Breast epithelium (tissue), 3 donors: ENCODE measurements at regions not wholly inside any gene's neighbourhood (a gene's known extent, or its start where the extent isn't known, plus 50 kb on each side); places are given as distances from the start of the nearest gene placed in this dataset.

Experiments used
- CTCF ChIP-seq, 3 donors: fragments of 450-650 bp; IDR thresholded peaks; one replicate each; pipeline ENCODE4 v1.5.1; 2016 to 2017; ENCODE audit warnings: antibody characterized with exemption in 3 of 3, mild to moderate bottlenecking in 3 of 3, moderate library complexity in 3 of 3
- POLR2A ChIP-seq: fragments of 450-650 bp; IDR thresholded peaks from one replicate; pipeline ENCODE4 v1.6.1; 2016; ENCODE audit warnings: antibody characterized with exemption, mild to moderate bottlenecking, moderate library complexity

GRCh38 chr14:38512236-38512635 is 256.3 kb upstream of the CLEC14A start:
- TF ChIP-seq POLR2A (no peak), CTCF (IDR thresholded peaks at IDR 0.05) (no peak)
